ENCODE measurements at regions not wholly inside any gene's neighbourhood (a gene's known extent, or its start where the extent isn't known, plus 50 kb on each side); places are given as distances from the start of the nearest gene placed in this dataset.

DNA sequence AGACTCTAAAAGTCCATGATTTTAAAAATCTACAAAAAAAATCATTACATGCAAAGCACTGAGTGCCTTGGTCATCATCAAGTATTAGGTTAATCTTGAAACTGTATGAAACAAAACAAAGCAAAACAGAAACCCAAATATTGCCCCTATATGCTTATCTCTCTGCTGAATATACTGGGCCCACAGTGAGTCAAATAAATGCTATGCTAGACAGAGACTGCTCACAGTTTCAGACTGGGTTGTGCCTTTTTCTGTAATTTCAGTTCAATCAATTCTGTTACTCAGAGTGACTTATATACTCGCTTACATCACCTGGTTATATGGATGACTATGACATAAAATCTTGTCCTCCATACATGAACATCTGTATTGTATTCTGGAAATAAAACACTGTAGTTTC lies 257.1 kb upstream of the ACTRT1 start:
- TF ChIP-seq, protein P1, sequence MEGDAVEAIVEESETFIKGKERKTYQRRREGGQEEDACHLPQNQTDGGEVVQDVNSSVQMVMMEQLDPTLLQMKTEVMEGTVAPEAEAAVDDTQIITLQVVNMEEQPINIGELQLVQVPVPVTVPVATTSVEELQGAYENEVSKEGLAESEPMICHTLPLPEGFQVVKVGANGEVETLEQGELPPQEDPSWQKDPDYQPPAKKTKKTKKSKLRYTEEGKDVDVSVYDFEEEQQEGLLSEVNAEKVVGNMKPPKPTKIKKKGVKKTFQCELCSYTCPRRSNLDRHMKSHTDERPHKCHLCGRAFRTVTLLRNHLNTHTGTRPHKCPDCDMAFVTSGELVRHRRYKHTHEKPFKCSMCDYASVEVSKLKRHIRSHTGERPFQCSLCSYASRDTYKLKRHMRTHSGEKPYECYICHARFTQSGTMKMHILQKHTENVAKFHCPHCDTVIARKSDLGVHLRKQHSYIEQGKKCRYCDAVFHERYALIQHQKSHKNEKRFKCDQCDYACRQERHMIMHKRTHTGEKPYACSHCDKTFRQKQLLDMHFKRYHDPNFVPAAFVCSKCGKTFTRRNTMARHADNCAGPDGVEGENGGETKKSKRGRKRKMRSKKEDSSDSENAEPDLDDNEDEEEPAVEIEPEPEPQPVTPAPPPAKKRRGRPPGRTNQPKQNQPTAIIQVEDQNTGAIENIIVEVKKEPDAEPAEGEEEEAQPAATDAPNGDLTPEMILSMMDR (IDR thresholded peaks at IDR 0.05), result no peak
- no peak for TF ChIP-seq POLR2A (IDR thresholded peaks at IDR 0.05)

All from heart left ventricle (tissue), 13 donors.